MCF 10A (cell line): ENCODE measurements at regions not wholly inside any gene's neighbourhood (a gene's known extent, or its start where the extent isn't known, plus 50 kb on each side); places are given as distances from the start of the nearest gene placed in this dataset.

ENCODE experiments used
- BruUV-seq: library from RNA; stranded (reverse); fragments of 400-500 nt; replicated peaks from 2 replicates; lab custom pipeline; 2021; lab: Mats Ljungman, UMichigan
- CTCF ChIA-PET: fragments of 300-600 bp; sonication (Branson Sonifier 250); formaldehyde crosslinking; extraction: SDS; loops from one replicate; lab custom pipeline; 2021; ENCODE audit warnings: antibody characterized with exemption, inconsistent platforms; lab: Yijun Ruan, JAX
- POLR2A ChIA-PET: fragments of 300-600, 350-650 bp; sonication (Branson Sonifier 250); formaldehyde crosslinking; extraction: SDS; loops from one replicate; lab custom pipeline; 2020; ENCODE audit warnings: antibody characterized with exemption, inconsistent platforms; lab: Yijun Ruan, JAX
- DNase-seq: peaks from one replicate; pipeline ENCODE4 v3.0.0-alpha.2; 2018; ENCODE audit not compliant: unreplicated experiment
- H3K27ac Mint-ChIP-seq: one replicate; pipeline ENCODE4 v1.8.0; 2022; ENCODE audit warnings: mild to moderate bottlenecking, low read depth, mixed read lengths; ENCODE audit not compliant: unreplicated experiment
- H3K27me3 Mint-ChIP-seq: one replicate; pipeline ENCODE4 v1.8.0; 2022; ENCODE audit warnings: mixed read lengths; ENCODE audit not compliant: insufficient read depth, unreplicated experiment
- H3K36me3 Mint-ChIP-seq: one replicate; pipeline ENCODE4 v1.8.0; 2022; ENCODE audit warnings: mild to moderate bottlenecking, moderate library complexity, mixed read lengths; ENCODE audit not compliant: insufficient read depth, unreplicated experiment
- H3K4me1 Mint-ChIP-seq: one replicate; pipeline ENCODE4 v1.8.0; 2022; ENCODE audit warnings: mixed read lengths; ENCODE audit not compliant: insufficient read depth, unreplicated experiment
- H3K4me3 Mint-ChIP-seq: one replicate; pipeline ENCODE4 v1.8.0; 2022; ENCODE audit warnings: mild to moderate bottlenecking, moderate library complexity, mixed read lengths; ENCODE audit not compliant: unreplicated experiment
- H3K9me3 Mint-ChIP-seq: one replicate; pipeline ENCODE4 v1.8.0; 2022; ENCODE audit warnings: mixed read lengths; ENCODE audit not compliant: unreplicated experiment
- intact Hi-C: fragments of 100-400 bp; cut with micrococcal nuclease; formaldehyde crosslinking; loops from 2 replicates; pipeline ENCODE4 v1.14.1; 2022
- TF ChIP-seq, protein P1 (sequence below): fragments of 200-600 bp; IDR thresholded peaks from one replicate; pipeline ENCODE4 v1.8.0; 2022; ENCODE audit warnings: antibody characterized with exemption, mild to moderate bottlenecking; ENCODE audit not compliant: unreplicated experiment

DNA sequence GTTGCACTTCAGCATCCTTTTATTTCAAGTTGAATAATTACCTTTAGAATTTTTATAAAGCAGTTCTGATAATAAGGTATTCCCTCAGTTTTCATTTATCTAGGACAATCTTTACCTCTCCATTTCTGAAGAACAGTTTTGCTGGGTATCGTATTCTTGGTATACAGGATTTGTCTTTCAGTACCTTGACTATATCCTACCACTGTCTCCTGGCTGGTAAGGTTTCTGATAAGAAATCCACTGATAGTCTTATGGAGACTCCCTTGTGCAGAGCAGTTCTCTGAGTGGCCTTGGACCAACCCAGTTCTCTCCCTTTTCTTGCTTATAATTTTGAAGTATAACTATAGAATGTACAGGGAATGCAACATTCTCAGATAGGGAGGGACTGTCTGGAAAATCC, 51.3 kb upstream of the SAMD3 start:
- Mint-ChIP-seq H3K27me3 (no peaks in the 10 kb centered on the region), H3K4me1 (no peaks in the 10 kb centered on the region), H3K9me3 (peaks cover 23% of the 10 kb centered on the region), H3K27ac (no peak overlapping the region), H3K4me3 (no peak overlapping the region), H3K36me3 (no peaks in the 10 kb centered on the region)
- no peak for DNase-seq
- no TSS peak for BruUV-seq
- intact Hi-C loops, result no loop called here
- ChIA-PET CTCF (interaction anchor here (0.6 to 1.0 kb wide), 2 partner anchors 8 to 20 kb away, joined by 4 to 5 read pairs; no protein-coding TSS in a partner anchor), POLR2A (no interaction called here)
- TF ChIP-seq, protein P1, sequence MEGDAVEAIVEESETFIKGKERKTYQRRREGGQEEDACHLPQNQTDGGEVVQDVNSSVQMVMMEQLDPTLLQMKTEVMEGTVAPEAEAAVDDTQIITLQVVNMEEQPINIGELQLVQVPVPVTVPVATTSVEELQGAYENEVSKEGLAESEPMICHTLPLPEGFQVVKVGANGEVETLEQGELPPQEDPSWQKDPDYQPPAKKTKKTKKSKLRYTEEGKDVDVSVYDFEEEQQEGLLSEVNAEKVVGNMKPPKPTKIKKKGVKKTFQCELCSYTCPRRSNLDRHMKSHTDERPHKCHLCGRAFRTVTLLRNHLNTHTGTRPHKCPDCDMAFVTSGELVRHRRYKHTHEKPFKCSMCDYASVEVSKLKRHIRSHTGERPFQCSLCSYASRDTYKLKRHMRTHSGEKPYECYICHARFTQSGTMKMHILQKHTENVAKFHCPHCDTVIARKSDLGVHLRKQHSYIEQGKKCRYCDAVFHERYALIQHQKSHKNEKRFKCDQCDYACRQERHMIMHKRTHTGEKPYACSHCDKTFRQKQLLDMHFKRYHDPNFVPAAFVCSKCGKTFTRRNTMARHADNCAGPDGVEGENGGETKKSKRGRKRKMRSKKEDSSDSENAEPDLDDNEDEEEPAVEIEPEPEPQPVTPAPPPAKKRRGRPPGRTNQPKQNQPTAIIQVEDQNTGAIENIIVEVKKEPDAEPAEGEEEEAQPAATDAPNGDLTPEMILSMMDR, result no peak
